NCI-H1694 (cell line): ENCODE measurements at regions not wholly inside any gene's neighbourhood (a gene's known extent, or its start where the extent isn't known, plus 50 kb on each side); places are given as distances from the start of the nearest gene placed in this dataset.

ENCODE experiments used
- DNase-seq: peaks from one replicate; lab custom pipeline; 2025; lab: John Stamatoyannopoulos, UW

DNA sequence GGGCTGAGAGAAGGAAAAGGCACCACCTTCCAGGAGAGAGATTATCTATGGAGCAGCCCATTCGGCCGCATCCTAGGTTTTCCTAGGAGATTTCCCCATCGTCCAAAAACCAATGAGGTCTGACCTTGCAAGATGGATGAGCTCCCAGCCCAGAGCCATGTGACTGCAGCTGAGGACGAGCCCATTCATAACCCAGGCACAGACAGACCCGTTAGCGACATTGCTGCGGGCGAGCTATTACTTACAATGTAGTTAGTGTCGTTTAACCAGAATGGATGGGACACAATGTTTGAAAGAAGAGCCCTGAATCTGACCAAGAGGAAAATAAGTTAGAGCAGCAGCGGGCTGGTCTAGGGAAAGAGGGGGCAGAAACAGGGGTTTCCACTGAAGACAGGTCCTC is 395.9 kb upstream of the CADM1 start:
- DNase-seq, result no peak

DNA sequence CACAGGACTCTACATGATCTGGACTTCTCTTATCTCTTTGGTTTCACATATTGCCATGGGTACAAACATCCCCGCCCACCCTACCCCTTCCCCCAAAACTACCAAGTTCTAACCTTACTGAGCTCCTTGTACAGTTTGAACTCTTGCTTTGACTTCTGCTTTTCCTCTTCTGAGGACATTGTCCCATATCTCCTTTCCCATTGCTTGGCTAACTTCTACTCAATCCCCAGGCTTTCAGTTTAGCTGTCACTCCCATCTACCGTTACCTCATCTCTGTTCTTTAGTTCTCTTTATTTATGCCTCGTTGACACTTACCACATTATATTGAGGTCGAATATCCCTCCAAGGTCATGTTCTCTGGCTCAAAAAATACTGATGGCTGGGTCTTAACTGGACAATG is 393.5 kb upstream of the CADM1 start:
- DNase-seq, result no peak

GRCh38 chr11:115896084-115896483 is 391.9 kb upstream of the CADM1 start:
- DNase-seq, result no peak

DNA sequence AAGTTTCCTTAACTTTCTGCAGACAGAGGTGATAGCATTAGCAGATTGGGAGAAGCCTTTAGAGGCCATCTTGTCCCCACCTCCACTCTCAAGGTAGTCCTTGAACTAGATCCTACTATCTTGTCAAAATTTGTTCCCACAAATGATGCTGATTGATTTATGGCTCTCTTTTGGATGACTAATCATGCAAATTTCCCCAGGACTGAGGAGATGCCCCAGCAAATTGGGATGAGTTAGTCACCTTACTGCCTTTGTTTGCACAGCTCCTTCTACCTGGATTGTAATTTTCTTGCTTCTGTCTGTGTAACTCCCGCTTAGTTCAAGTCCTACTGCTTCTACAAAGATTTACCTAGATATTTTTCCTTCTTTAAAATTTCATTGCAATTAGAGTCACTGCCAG is 391.4 kb upstream of the CADM1 start:
- no peak for DNase-seq

- DNase-seq, result no peak
Observed at GRCh38 chr11:115894176-115894575, 390.0 kb upstream of the CADM1 start.

DNA sequence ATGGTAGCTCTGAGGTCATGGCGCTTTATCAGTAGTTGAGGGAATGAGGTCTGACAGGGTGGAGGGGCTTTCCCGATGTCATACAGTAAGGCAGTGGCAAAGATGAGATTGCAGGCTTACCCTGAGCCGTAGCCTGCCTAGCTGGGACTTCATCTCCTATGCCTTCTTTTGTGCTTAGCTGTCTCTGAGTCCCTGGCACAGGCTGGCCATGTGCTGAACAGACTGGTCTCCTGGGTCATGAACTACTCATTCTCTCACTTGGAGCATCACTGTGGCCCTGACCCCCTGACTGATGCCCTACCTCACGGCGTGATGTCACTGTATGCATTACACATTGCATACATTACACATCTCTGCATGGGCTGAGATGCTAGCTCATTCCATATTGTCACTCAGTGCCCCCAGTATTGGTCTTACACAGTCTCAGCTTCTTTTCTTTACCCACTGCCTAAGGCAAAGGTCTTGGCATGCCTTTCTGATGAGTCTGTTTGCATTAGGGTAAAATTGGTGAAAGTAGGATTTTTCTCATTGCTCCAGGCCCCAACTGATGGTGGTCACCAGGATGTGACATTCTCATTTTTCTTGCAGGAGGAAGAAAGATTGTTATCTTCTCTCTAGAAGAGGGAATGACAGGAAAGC is 389.4 kb upstream of the CADM1 start:
- DNase-seq, result no peak

- no peak for DNase-seq
Observed at GRCh38 chr11:115892016-115892415, 387.8 kb upstream of the CADM1 start.

DNA sequence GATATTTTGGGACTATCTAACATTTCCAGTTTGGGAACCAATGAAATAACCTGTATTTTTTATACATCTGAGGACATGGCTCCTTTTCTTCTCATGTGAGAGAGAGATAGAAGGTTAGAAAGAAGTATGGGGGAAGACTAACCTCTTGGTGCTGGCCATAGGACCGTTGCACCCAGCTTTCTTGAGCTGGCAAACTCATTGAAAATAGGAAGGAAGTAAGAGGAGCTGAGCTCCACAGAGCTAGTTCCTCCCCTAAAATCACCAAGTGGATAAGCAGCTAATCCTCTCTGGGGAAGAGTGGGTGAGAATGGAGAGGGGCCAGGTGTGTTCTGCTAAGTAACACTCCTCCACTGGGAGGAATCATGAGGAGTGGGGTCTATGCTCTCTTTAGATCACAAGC is 387.4 kb upstream of the CADM1 start:
- DNase-seq, result no peak

DNA sequence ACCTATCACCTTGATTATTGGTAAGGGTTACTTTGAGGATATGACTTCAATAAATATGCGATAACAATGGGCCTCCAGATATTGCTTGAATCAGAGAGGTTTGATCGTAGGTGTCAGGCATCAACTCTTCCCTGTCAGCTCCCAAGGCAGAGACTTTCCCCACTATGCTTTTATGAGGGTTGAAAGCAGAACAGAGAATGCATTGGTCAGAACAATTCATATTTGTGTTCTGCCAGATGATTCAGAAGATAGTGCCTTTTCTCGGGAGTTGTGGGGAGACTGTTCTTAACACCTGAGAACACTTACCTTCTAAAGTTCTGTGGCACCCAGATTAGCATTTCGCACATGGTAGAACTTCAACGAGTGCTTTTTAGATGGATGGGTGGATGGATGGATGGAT is 386.3 kb upstream of the CADM1 start:
- no peak for DNase-seq

GRCh38 chr11:115889712-115890111 is 385.5 kb upstream of the CADM1 start:
- DNase-seq, result no peak

DNA sequence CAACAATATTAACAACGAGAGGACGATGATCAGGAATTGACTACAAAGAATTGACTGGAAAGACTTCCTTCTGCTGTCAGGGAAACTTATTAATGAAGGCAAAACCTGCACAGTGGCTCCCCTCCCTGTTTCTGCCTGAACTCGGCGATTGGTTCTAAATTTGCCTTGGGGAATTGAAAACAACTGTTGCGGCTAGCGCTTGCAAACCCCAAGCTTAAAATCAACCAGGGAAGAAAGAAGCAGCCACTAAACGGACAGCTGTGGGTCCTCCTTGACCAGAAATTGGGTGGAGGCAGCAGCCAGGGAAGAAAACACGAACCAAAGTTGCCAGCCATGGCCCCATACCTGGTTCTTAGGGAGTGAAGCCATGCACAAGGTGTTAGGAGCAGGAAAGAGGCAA is 383.5 kb upstream of the CADM1 start:
- DNase-seq, result no peak

DNA sequence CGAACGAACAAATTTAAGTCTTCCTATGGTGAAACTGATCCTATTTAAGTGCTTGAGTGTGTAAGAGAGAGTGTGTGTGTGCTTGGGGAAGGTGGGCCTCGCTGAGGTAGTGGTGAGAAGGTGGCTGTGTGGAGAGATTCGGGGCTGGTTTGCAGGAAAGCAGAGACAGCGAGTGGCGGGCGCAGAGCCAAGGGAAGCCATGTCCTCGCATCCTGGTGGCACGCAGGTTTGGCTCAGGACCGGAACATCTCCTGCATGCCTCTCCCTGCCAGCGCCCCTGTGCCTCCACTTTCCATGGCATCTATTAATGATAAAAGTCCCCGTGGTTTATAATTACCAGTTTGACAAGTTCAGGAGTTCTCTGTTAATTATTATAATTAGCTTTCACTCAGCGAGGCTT is 383.1 kb upstream of the CADM1 start:
- DNase-seq, result no peak

DNA sequence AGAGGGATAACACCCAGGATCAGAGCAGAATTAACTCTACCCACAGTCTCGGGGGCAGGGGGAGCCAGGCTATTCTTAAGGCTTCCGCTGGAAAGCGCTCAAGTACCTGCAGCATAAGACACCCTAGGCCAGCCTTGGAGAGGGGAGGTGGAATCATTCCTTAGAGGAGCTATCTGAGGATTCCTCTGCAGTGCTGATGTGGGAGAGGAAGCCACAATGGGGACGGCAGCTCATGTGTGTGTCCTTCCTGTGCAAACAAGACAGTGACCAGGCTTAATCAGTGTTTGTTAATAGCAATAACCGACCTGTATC is 382.2 kb upstream of the CADM1 start:
- DNase-seq, result no peak

GRCh38 chr11:115885535-115886421 is 381.6 kb upstream of the CADM1 start:
- no peak for DNase-seq

DNA sequence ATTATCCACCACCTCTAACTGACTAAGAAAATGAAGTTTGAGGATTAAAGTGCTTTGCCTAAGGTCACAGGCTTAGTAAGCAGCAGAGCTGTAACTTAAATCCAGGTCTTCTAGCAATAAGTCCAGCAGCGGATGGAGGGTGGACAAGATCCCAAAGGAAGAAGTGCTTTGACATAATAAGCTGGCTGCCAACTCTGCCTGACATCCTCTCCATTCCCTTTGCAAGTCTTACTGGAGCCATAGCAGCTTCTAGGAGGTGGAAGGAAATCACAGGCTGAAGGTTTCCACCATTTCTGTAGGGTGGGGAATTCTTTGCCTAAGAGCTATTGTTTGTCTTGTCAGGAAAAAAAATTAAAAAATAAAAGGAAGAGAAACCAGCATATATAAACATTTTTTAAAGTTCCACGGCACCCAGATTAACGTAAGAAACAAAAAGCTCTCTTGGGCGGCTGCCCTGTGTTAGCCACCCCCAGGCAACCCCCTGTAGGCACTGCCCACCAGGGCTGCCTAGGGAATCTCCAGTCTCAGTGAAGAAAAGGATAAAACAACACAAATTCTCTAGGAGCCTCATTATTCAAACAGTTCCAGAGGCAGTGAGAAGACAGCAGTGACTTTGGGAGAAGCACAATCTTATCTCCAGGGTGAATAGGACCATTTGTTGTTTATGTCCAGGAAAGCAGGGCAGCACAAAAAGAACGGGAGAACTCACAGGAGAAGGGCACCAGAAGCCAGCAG is 380.8 kb upstream of the CADM1 start:
- no peak for DNase-seq

DNA sequence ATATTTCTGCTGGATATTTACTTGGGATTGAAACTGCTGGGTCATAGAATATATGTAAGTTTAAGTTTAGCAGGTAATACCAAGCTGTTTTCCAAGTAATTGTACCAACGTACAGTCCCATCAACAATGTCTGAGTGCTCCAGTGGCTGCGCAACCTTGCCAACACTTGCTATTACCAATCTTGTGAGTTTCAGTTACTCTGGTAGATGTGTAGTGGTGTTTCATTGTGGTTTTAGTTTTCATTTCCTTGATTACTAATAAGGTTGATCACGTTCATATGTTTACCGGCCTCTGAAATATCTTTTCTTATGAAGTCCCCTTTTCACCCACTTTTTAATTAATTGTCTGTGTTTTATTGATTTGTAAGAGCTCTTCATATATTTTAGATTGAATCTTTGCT is 370.6 kb upstream of the CADM1 start:
- no peak for DNase-seq

DNA sequence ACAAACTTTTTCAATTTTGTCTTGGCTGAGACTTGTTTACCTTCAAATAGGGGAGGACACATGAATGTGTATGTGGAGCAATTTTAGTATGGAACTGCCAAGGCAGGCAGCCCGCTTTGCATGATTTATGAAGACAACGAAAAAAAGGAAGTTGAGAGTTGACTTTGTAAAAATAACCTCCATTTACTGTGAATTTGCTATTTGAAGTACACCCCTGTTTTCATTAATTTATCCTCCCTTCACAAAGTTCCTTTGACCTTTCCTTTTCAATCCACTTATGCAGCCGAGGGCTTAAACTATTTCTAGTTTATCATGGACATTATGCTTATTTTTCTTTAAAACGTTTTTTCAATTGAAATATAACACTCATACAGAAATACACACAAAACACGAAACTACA is 369.6 kb upstream of the CADM1 start:
- no peak for DNase-seq

DNA sequence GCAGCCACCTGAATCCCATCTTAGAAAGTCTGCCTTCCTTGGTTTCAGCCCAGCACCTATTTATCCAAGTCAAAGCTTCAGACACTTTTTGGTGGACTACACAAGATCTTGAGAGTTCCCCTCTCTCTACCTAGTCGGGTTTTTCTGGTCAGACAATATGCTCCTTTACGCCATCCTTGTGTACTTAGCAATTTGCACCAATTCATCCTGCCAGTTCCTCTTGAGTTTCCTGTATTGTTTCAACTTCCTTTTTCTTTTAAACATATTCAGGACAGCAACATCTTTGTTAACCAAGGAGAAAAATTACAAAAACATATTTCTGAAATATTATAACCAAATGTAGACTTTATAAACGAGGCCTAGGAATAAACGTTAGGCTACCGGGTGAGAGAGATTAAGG is 368.2 kb upstream of the CADM1 start:
- no peak for DNase-seq

DNA sequence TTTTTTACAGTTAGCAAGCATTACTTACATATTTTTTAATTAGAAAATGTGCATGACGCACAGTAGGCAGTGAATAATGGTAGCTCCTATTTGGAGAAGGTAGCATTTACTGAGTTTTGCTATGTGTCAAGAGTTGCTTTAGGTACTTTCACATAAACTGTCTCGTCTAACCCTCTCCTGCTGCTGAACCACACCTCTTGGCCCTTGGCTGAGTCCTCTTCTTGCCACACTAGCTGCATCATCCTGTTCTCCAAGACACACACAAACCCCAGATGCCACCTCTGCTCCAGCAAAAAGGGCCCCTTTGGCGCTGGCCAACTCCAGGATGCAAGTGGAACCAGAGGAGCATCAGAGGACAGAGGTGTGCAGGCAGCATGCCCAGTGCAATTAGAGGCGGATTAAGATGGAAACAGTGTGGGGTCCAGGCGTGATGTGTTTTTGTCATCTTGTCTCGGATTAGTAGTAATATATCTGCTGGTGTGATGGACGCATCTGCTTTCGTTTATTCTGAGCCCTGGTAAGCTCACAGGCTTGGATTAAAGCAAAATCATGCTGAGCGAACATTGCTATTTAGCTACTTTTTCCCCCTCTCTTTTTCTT is 367.0 kb upstream of the CADM1 start:
- no peak for DNase-seq

- peak; percentile 58 for DNase-seq
Observed at GRCh38 chr11:115869780-115870431, 365.7 kb upstream of the CADM1 start.

DNA sequence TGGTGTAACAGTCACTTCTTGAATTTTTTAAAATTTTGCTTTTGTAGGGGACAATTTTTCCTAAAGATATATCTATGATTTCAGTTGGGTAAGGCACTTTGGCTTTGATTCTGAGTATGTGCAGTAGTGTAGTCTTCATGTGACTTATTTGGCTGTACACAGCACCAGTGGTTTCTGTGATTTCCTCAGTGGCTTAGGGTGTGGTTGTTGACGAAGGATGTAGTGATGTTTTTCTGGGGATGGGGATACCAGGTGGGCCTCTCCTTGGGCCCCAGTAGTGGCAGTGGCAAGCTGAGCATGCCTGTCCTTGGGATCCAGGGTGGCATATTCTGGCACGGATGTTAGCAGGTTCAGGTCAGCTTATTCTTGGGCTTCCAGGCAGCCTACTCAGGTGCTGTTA is 364.9 kb upstream of the CADM1 start:
- DNase-seq, result no peak

DNA sequence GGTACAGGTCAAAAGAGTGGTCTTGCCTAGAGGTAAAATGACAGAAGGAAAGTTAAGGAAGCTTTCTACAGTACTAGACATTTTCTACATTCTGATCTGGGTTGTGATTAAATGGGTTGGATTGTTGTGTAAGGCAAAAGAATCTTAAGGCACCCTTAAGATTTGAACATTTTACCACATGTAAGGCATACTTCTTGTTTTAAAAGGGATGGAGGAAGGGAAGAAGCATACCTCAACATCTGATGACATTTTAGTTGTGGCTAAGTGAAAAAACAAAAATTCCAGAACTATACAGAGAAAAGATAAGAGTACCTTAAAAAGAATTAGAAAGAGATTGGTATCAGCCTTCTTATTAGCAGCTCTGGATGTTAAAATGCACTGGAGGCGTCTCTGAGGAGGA is 356.0 kb upstream of the CADM1 start:
- DNase-seq, result no peak
